ENCODE measurements at regions not wholly inside any gene's neighbourhood (a gene's known extent, or its start where the extent isn't known, plus 50 kb on each side); places are given as distances from the start of the nearest gene placed in this dataset.

DNA sequence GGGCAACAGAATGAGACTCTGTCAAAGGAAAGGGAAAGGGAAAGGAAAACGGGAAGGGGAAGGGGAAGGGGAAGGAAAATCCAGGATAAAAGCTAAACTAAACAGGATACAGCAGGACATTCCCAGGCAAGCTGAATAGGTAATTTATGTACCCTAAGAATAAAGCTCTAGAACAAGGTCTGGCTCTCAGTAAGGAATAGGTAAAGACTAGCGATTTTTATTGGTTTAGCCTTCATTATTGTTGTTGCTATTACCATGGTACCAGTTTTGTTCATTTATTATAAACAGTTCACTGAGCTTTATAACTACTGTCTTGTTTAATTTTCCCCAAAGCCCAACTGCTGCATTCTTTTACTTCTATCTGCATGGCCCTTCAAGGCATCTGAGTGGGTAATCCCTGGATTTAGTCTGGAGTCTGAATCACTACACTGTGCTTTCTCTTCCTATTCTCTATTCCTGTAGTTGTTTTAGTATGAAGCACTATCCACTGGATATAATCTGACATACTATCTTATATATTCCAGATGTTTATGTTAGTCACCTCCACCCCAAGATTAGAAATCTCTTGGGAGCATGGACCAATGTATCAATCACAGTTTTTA is 127.1 kb upstream of the TANK start:
- no peak for FAIRE-seq
- no peak overlapping the region for H3K27ac ChIP-seq (ENCODE audit: low read depth in 1 of 3, low read length in 2 of 3)
- 67 to 83% (median 75%) methylated on average over 2 of the region's 2 CpGs for WGBS, 3 donors

DNA sequence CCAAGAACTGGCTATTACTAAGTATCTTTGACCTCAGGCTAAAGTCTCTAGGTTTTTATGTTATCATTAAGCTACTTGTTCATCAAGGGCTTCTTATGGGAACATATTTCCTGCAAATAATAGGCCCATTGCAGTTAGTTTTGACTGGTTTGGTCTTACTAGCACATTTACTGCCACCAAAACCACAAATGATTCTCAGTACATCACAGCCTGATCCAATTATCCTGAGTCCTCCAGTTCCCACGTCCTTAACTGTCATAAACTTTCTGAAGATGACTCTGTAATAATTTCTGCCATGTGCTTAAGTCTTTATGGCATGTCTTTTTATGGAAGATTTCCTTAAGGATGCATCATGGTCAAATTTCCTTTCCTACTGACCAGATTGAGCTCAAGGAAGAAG is 123.3 kb upstream of the TANK start:
- Histone ChIP-seq H3K27ac (ENCODE audit: low read depth in 1 of 3, low read length in 2 of 3) (no peak overlapping the region), H3K27me3 (ENCODE audit: control insufficient read depth in 3 of 3, insufficient read depth in 3 of 3, low read length in 3 of 3) (peaks cover 0 to 2% (median 0%) of the 10 kb centered on the region in 3 donors), H3K36me3 (ENCODE audit: control insufficient read depth in 3 of 3, insufficient read depth in 2 of 3, low read depth in 1 of 3, low read length in 3 of 3) (no peaks in the 10 kb centered on the region), H3K4me1 (ENCODE audit: control insufficient read depth in 3 of 3, insufficient read depth in 2 of 3, low read depth in 1 of 3, low read length in 2 of 3) (no peaks in the 10 kb centered on the region), H3K4me3 (ENCODE audit: low read depth in 1 of 3, low read length in 3 of 3) (no peak overlapping the region), H3K9me3 (ENCODE audit: control insufficient read depth in 2 of 2, insufficient read depth in 1 of 2, low read depth in 1 of 2, low read length in 1 of 2) (no peaks in the 10 kb centered on the region)
- WGBS, 3 donors: 30 to 55% (median 39%) methylated on average over 1 of the region's 1 CpG
- FAIRE-seq (no peak), DNase-seq (no peak)

More for the DNA sequence above, 127.1 kb upstream of the TANK start:
- DNase-seq: no peak
- H3K9me3 ChIP-seq (ENCODE audit: control insufficient read depth in 2 of 2, insufficient read depth in 1 of 2, low read depth in 1 of 2, low read length in 1 of 2): no peaks in the 10 kb centered on the region
- H3K27me3 ChIP-seq (ENCODE audit: control insufficient read depth in 3 of 3, insufficient read depth in 3 of 3, low read length in 3 of 3): no peaks in the 10 kb centered on the region
- H3K4me3 ChIP-seq (ENCODE audit: low read depth in 1 of 3, low read length in 3 of 3): no peak overlapping the region
- H3K36me3 ChIP-seq (ENCODE audit: control insufficient read depth in 3 of 3, insufficient read depth in 2 of 3, low read depth in 1 of 3, low read length in 3 of 3): no peaks in the 10 kb centered on the region
- H3K4me1 ChIP-seq (ENCODE audit: control insufficient read depth in 3 of 3, insufficient read depth in 2 of 3, low read depth in 1 of 3, low read length in 2 of 3): no peaks in the 10 kb centered on the region

DNA sequence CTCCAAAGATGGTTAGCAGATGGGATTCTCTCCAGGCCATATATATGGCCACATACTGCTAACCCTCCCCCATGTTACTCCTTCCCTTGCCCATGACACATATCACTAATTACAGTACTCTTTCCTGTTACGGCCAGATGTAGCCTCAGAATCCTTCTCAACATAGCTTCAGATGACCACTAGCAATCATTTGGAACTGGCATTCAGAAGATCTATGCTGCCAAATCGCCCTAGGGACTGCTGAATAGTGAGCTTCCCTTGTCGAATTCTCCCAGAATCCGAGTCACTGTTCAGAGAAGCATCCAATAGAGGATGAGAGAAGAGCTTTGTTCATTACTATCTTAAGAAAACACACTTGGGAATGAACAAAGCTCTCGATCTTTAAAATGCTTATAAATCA is 121.2 kb upstream of the TANK start:
- 80 to 85% (median 82%) methylated on average over 5 of the region's 5 CpGs for WGBS, 3 donors
- no peak overlapping the region for H3K4me3 ChIP-seq (ENCODE audit: low read depth in 1 of 3, low read length in 3 of 3)
- H3K4me1 ChIP-seq (ENCODE audit: control insufficient read depth in 3 of 3, insufficient read depth in 2 of 3, low read depth in 1 of 3, low read length in 2 of 3): no peaks in the 10 kb centered on the region
- DNase-seq: no peak
- FAIRE-seq: no peak
- no peaks in the 10 kb centered on the region for H3K36me3 ChIP-seq (ENCODE audit: control insufficient read depth in 3 of 3, insufficient read depth in 2 of 3, low read depth in 1 of 3, low read length in 3 of 3)
- H3K9me3 ChIP-seq (ENCODE audit: control insufficient read depth in 2 of 2, insufficient read depth in 1 of 2, low read depth in 1 of 2, low read length in 1 of 2): no peaks in the 10 kb centered on the region
- H3K27ac ChIP-seq (ENCODE audit: low read depth in 1 of 3, low read length in 2 of 3): no peak overlapping the region
- peaks cover 0 to 2% (median 0%) of the 10 kb centered on the region in 3 donors for H3K27me3 ChIP-seq (ENCODE audit: control insufficient read depth in 3 of 3, insufficient read depth in 3 of 3, low read length in 3 of 3)

DNA sequence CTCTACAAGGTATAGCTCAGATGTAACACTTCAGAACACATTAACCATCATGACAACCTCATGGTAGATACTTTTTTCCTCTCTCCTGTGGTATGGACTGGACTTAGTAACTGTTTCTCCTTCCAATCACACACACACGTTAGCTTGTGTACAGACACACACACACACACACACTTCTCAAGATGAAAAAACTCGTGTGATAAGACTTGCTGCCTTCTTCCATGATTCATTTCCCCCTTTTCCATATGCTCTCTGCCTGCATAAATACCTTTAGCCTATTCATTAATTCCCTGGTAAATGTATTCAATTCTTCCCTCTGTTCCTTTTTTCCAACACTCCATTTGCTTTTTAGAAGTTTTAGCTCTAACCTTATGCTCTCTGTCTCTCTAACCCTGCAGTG is 118.9 kb upstream of the TANK start:
- no peaks in the 10 kb centered on the region for H3K9me3 ChIP-seq (ENCODE audit: control insufficient read depth in 2 of 2, insufficient read depth in 1 of 2, low read depth in 1 of 2, low read length in 1 of 2)
- peaks cover 0 to 4% (median 0%) of the 10 kb centered on the region in 3 donors for H3K27me3 ChIP-seq (ENCODE audit: control insufficient read depth in 3 of 3, insufficient read depth in 3 of 3, low read length in 3 of 3)
- no peaks in the 10 kb centered on the region for H3K36me3 ChIP-seq (ENCODE audit: control insufficient read depth in 3 of 3, insufficient read depth in 2 of 3, low read depth in 1 of 3, low read length in 3 of 3)
- 24 to 40% (median 26%) methylated on average over 2 of the region's 2 CpGs for WGBS, 3 donors
- DNase-seq (no peak), FAIRE-seq (no peak)
- H3K27ac ChIP-seq (ENCODE audit: low read depth in 1 of 3, low read length in 2 of 3): no peak overlapping the region
- no peaks in the 10 kb centered on the region for H3K4me1 ChIP-seq (ENCODE audit: control insufficient read depth in 3 of 3, insufficient read depth in 2 of 3, low read depth in 1 of 3, low read length in 2 of 3)
- no peak overlapping the region for H3K4me3 ChIP-seq (ENCODE audit: low read depth in 1 of 3, low read length in 3 of 3)

DNA sequence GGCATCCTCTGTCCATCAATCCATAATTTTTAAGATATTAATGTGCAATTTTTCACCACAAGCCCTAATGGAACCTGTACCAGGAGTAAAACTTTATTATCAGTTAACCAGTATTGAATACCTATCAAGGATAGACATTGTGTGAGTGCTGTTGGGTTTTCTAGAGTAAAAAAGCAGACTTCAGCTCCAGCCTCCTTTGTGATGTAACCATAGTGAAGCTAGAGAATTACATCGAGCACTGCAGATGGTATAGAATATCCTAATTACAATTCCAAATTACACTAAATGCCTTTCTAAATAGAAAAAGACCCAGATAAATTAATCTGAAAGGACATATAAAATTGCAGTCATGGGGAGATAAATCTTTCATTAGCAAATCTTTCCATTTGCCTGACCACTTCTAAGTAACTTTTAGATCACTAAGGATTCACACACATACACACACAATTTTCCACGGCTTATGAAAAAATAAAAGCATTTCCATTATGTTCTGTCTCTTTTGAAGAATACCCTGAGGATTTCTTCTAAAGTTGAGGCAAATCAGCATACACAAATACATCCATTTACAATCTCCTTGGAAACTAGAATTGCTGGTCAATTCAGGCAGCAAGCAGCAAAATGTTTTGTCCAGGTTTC is 117.1 kb upstream of the TANK start:
- Histone ChIP-seq H3K36me3 (ENCODE audit: control insufficient read depth in 3 of 3, insufficient read depth in 2 of 3, low read depth in 1 of 3, low read length in 3 of 3) (no peaks in the 10 kb centered on the region), H3K27ac (ENCODE audit: low read depth in 1 of 3, low read length in 2 of 3) (no peak overlapping the region), H3K4me1 (ENCODE audit: control insufficient read depth in 3 of 3, insufficient read depth in 2 of 3, low read depth in 1 of 3, low read length in 2 of 3) (no peaks in the 10 kb centered on the region), H3K4me3 (ENCODE audit: low read depth in 1 of 3, low read length in 3 of 3) (no peak overlapping the region), H3K9me3 (ENCODE audit: control insufficient read depth in 2 of 2, insufficient read depth in 1 of 2, low read depth in 1 of 2, low read length in 1 of 2) (no peaks in the 10 kb centered on the region), H3K27me3 (ENCODE audit: control insufficient read depth in 3 of 3, insufficient read depth in 3 of 3, low read length in 3 of 3) (peaks cover 0 to 4% (median 0%) of the 10 kb centered on the region in 3 donors)
- 51 to 74% (median 57%) methylated on average over 2 of the region's 2 CpGs for WGBS, 3 donors
- DNase-seq (no peak), FAIRE-seq (no peak)

DNA sequence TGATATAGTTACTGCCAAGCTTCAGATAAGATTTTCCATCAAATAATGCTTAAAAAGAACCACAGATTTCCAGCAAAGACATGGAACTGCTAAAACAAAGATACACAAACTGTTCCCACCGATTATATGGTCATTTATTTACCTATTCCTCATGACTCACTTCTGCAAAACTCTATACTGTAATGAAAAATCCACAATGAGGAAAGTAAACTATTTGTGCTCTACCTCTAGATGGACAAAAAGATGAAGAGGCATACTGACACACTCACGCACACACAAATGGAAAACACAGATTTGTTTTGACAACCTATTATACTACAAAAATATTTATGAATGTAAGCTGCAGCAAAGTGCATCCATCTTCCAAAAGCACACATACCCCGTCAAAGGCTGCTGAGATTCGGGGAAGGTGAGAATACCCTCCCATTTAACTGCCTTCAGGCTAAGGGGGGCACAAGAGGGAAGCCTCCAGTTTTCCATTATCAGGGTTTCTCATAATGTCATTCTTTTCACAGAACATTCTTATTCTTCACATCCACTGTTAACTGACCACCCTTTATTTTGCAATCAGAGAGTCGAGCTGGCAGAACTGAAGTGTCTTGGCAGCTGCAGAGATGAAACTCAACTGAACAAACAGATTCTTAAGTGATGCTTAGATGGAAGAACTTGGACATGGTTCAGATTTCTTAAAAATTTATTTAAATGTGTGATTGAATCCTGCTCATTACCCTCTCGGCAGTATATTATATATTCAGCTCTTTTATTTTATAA is 115.9 kb upstream of the TANK start:
- WGBS, 3 donors: 50 to 63% (median 56%) methylated on average over 6 of the region's 6 CpGs
- Histone ChIP-seq H3K27ac (ENCODE audit: low read depth in 1 of 3, low read length in 2 of 3) (no peak overlapping the region), H3K9me3 (ENCODE audit: control insufficient read depth in 2 of 2, insufficient read depth in 1 of 2, low read depth in 1 of 2, low read length in 1 of 2) (no peaks in the 10 kb centered on the region), H3K36me3 (ENCODE audit: control insufficient read depth in 3 of 3, insufficient read depth in 2 of 3, low read depth in 1 of 3, low read length in 3 of 3) (no peaks in the 10 kb centered on the region), H3K4me1 (ENCODE audit: control insufficient read depth in 3 of 3, insufficient read depth in 2 of 3, low read depth in 1 of 3, low read length in 2 of 3) (no peaks in the 10 kb centered on the region), H3K4me3 (ENCODE audit: low read depth in 1 of 3, low read length in 3 of 3) (no peak overlapping the region), H3K27me3 (ENCODE audit: control insufficient read depth in 3 of 3, insufficient read depth in 3 of 3, low read length in 3 of 3) (peaks cover 0 to 4% (median 4%) of the 10 kb centered on the region in 3 donors)
- DNase-seq: no peak
- FAIRE-seq: no peak

DNA sequence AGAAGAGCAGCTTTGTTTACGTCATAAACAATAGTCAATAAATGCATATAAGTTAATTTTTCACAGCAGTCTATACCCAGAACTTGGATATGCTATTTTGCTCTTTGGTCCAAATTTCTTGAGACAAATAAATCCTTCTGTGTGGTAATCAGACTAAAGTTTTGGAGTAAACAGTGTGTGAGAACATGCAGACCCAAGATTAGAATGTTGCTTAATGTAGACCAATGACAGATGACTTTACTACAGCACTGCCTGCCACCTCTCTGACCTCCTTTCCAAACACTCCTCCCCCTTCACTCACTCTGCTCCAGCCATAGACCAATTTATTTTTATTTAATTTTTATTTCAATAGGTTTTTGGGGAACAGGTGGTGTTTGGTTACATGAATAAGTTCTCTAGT is 115.3 kb upstream of the TANK start:
- Histone ChIP-seq H3K27me3 (ENCODE audit: control insufficient read depth in 3 of 3, insufficient read depth in 3 of 3, low read length in 3 of 3) (peaks cover 0 to 4% (median 4%) of the 10 kb centered on the region in 3 donors), H3K36me3 (ENCODE audit: control insufficient read depth in 3 of 3, insufficient read depth in 2 of 3, low read depth in 1 of 3, low read length in 3 of 3) (no peaks in the 10 kb centered on the region), H3K27ac (ENCODE audit: low read depth in 1 of 3, low read length in 2 of 3) (no peak overlapping the region), H3K4me3 (ENCODE audit: low read depth in 1 of 3, low read length in 3 of 3) (no peak overlapping the region), H3K9me3 (ENCODE audit: control insufficient read depth in 2 of 2, insufficient read depth in 1 of 2, low read depth in 1 of 2, low read length in 1 of 2) (no peaks in the 10 kb centered on the region), H3K4me1 (ENCODE audit: control insufficient read depth in 3 of 3, insufficient read depth in 2 of 3, low read depth in 1 of 3, low read length in 2 of 3) (no peaks in the 10 kb centered on the region)
- WGBS, 3 donors: 43 to 65% (median 55%) methylated on average over 1 of the region's 1 CpG
- DNase-seq: no peak
- no peak for FAIRE-seq

DNA sequence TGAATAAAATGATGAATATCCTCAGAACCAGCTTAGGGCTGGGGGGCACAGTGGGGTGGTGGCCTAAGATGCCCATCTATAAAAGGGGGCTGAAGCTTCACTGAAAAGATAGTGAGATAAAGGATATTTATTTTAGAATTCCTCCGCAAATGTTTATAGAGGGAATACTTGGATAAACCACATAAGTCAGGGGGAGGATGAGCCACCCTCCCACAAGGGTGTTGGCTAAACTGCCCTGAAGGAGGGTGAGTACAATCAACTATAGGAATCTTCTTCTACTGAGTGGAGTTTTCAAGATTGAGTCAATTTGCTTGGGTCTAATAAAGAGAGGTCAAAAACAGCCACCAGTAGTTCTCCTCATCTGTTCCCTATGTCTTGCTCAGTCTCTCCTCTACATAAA is 114.5 kb upstream of the TANK start:
- WGBS, 3 donors: 74 to 91% (median 83%) methylated on average over 1 of the region's 1 CpG
- no peak for DNase-seq

More for the DNA sequence above, 114.5 kb upstream of the TANK start:
- no peak overlapping the region for H3K27ac ChIP-seq (ENCODE audit: low read depth in 1 of 3, low read length in 2 of 3)
- H3K27me3 ChIP-seq (ENCODE audit: control insufficient read depth in 3 of 3, insufficient read depth in 3 of 3, low read length in 3 of 3): peaks cover 0 to 4% (median 3%) of the 10 kb centered on the region in 3 donors
- no peak overlapping the region for H3K4me3 ChIP-seq (ENCODE audit: low read depth in 1 of 3, low read length in 3 of 3)
- FAIRE-seq: no peak
- H3K36me3 ChIP-seq (ENCODE audit: control insufficient read depth in 3 of 3, insufficient read depth in 2 of 3, low read depth in 1 of 3, low read length in 3 of 3): no peaks in the 10 kb centered on the region
- no peaks in the 10 kb centered on the region for H3K4me1 ChIP-seq (ENCODE audit: control insufficient read depth in 3 of 3, insufficient read depth in 2 of 3, low read depth in 1 of 3, low read length in 2 of 3)
- no peaks in the 10 kb centered on the region for H3K9me3 ChIP-seq (ENCODE audit: control insufficient read depth in 2 of 2, insufficient read depth in 1 of 2, low read depth in 1 of 2, low read length in 1 of 2)
